ENCODE measurements at regions not wholly inside any gene's neighbourhood (a gene's known extent, or its start where the extent isn't known, plus 50 kb on each side); places are given as distances from the start of the nearest gene placed in this dataset.

- DNase-seq (ENCODE audit: low spot score), result no peak
- TF ChIP-seq, protein P1, sequence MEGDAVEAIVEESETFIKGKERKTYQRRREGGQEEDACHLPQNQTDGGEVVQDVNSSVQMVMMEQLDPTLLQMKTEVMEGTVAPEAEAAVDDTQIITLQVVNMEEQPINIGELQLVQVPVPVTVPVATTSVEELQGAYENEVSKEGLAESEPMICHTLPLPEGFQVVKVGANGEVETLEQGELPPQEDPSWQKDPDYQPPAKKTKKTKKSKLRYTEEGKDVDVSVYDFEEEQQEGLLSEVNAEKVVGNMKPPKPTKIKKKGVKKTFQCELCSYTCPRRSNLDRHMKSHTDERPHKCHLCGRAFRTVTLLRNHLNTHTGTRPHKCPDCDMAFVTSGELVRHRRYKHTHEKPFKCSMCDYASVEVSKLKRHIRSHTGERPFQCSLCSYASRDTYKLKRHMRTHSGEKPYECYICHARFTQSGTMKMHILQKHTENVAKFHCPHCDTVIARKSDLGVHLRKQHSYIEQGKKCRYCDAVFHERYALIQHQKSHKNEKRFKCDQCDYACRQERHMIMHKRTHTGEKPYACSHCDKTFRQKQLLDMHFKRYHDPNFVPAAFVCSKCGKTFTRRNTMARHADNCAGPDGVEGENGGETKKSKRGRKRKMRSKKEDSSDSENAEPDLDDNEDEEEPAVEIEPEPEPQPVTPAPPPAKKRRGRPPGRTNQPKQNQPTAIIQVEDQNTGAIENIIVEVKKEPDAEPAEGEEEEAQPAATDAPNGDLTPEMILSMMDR (IDR thresholded peaks at IDR 0.05), result no peak
- ATAC-seq (ENCODE audit: low FRiP score), result no peak
Observed at GRCh38 chr11:69240332-69241074, 53.5 kb upstream of the MYEOV start.

GRCh38 chr11:69241075-69241740, 52.7 kb upstream of the MYEOV start:
- no peak for ATAC-seq (ENCODE audit: low FRiP score)
- DNase-seq (ENCODE audit: low spot score), result no peak
- TF ChIP-seq, protein P1 (IDR thresholded peaks at IDR 0.05), result no peak

DNA sequence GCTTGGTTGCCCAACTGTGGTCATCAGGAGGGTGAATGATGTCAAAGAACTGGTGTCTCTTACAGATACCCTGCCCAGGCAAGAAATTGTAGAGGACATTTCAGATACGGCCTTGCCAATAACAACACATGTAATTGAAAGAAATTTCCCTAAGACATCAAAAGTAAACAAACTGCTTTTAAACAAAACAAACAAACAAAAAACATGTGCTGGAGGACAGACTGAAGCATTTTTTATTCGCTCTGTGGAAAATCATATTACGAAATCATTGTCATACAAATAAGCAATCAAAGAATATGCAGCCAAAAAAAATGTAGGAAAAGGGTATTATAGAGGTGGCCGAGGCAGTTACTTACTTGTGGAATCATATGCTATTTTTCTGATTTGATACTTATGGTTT, 52.1 kb upstream of the MYEOV start:
- ATAC-seq (ENCODE audit: low FRiP score), result no peak
- TF ChIP-seq, protein P1 (IDR thresholded peaks at IDR 0.05), result no peak
- DNase-seq (ENCODE audit: low spot score), result no peak

- DNase-seq (ENCODE audit: low spot score) (no peak), ATAC-seq (ENCODE audit: low FRiP score) (no peak)
- TF ChIP-seq, protein P1 (IDR thresholded peaks at IDR 0.05), result no peak
Observed at GRCh38 chr11:69242266-69242920, 51.6 kb upstream of the MYEOV start.

DNA sequence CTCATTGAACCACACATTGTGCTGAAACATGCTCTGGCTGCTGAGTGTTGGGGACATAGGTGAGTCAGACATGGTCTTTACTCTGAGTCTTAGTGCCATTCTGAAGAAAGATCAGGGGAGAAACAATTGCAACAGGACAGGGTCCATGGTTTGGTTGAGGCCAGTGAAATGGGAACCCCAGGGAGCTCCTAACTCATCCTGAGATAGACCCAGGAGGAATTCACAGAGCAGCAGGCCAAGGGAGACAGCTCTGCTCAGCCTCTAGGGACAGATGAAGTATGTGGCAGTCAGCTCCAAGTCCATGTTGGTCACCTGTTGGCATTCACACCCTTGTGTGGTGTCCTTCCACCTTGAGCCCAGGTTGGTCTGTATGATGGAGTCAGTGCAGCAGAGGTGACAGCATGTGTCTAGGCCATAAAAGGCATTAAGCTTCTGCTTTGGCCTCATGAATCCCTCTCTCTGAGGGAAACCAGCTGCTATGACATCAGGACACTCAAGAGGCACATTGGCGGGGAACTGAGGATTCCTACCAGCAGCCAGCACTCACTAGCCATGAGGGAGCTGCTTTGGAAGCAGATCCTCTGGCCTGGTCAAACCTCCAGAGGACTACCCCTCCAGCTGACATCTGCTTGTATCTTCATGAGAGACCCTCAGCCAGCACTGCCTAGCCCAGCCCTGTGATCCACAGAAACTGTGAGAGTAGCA, 50.3 kb upstream of the MYEOV start:
- TF ChIP-seq, protein P1 (IDR thresholded peaks at IDR 0.05), result no peak
- ATAC-seq (ENCODE audit: low FRiP score), result no peak
- DNase-seq (ENCODE audit: low spot score), result no peak
